HG02571 (cell line): ENCODE measurements at regions not wholly inside any gene's neighbourhood (a gene's known extent, or its start where the extent isn't known, plus 50 kb on each side); places are given as distances from the start of the nearest gene placed in this dataset.
"Not testable (repeated sequence)": the region's sequence is repeated elsewhere in the genome, so short reads cannot be mapped to it uniquely, and the experiment has no call there.

ENCODE experiments used
- ATAC-seq: cut with Tn5 transposase; IDR thresholded peaks from one replicate; pipeline ENCODE4 v1.9.1; 2021; ENCODE audit warnings: mild to moderate bottlenecking, moderate library complexity; ENCODE audit not compliant: unreplicated experiment

- ATAC-seq: no peak
These were observed 558.3 kb upstream of the GRIA3 start for GRCh38 chrX:122625821-122626220.

- ATAC-seq: no peak
These were observed 557.2 kb upstream of the GRIA3 start for GRCh38 chrX:122626871-122627270.

GRCh38 chrX:122641136-122641535 lies 542.9 kb upstream of the GRIA3 start:
- ATAC-seq: no peak

DNA sequence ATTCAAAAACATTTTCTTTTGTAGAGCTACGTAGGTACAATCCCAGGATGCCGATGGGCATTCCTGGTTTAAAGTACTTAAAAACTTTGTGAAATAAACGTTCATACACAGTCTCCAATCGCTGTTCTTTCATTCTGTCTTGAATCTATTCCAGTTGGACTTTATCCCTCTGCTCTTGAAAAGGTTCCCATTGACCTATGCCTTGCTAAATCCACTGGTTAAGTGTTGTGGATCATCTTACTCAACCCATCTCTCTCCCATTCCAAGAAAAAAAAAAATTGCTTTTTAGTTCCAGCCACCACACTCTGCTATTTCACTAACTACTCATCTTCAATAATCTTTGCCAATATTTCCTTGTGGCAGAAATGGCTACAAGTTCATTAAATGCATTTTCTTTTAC lies 542.3 kb upstream of the GRIA3 start:
- no peak for ATAC-seq

DNA sequence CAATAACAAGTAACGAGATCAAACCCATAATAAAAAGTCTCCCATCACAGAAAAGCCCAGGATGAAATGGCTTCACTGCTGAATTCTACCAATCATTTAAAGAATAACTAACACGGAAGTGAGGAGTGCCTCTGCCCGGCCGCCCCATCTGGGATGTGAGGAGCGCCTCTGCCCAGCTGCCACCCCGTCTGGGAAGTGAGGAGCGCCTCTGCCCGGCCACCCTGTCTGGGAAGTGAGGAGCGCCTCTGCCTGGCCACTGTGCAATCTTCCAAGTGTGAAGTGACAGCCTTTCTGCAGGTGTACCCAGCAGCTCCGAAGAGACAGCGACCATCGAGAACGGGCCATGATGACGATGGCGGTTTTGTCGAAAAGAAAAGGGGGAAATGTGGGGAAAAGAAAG lies 528.8 kb upstream of the GRIA3 start:
- ATAC-seq: not testable (repeated sequence)

DNA sequence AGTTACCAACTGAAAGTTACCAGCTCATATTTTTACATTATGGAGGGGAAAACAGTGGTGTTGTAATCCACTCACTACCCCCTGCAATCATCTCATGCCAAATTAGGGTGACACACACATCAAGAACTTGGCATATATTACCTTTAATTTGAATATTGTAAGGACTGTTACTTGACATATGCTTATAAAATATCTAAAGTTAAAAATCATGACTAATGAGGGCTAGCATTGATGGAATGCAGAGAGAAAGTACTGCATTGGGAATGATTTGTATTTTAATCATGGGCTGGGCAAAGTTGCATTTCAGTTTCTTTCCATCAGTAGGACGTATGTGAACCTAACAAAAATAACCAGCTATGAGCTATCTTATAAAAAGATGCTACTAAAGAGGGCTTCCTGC lies 517.5 kb upstream of the GRIA3 start:
- ATAC-seq: no peak

DNA sequence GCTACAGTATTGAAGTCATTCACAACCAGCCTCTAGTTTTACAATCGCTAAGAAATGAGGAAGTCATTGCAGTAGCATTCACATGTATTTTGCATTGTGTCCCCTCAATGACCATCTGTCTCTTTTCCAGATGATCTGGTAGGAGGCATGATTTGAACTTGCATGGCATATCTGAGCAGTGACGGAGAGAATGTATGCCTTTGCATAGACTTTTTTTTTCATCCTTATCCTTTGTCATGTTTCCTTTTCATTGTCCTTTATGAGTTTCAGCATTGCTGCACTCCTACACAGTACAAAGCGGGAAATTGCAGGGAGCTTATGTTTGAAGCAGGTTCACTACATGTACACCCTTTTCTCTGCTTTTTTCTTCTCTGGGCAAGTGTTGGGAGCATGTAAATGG lies 516.4 kb upstream of the GRIA3 start:
- no peak for ATAC-seq

GRCh38 chrX:122703762-122704161 lies 480.3 kb upstream of the GRIA3 start:
- no peak for ATAC-seq

DNA sequence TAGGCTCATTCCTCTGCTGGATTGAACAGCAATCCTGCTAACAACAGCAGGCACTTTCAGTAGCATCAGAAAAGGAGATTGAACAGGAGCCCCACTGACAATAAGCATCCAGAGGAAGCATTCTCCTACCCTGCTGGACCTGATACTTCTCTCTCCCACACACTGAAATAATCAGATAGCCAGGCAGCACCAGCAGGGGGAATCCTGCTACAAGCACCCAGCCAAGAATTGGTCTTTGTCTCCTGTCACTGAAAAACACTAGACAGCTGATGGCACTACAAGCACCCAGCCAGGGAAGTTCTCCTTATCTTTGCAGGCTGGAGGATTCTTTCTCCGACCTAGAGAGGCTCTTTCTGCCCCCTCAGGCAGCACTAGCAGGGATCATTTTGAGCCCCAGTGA lies 444.3 kb upstream of the GRIA3 start:
- ATAC-seq: no peak

- ATAC-seq: no peak
These were observed 413.5 kb upstream of the GRIA3 start for GRCh38 chrX:122770581-122770980.

GRCh38 chrX:122771933-122772332 lies 412.1 kb upstream of the GRIA3 start:
- no peak for ATAC-seq

GRCh38 chrX:122777766-122778165 lies 406.3 kb upstream of the GRIA3 start:
- ATAC-seq: no peak

DNA sequence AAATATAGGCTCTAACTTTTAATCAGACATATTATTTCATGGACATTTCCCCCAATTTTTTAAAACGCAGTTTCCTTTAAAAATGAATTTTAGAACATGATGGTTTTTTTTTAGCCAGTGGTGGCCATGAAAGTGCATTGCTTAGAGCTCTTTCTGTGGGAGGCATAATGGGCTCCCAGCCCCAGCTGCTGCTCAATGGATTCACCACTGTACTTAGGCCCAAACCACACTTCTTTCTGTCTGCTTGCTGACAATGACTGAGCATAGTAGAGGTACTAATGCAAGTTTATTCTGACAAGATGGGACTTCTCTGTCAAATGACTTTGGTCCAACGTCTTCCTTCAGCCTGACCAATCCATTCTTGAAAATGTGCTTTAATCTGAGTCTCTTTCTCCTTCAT lies 400.2 kb upstream of the GRIA3 start:
- no peak for ATAC-seq

DNA sequence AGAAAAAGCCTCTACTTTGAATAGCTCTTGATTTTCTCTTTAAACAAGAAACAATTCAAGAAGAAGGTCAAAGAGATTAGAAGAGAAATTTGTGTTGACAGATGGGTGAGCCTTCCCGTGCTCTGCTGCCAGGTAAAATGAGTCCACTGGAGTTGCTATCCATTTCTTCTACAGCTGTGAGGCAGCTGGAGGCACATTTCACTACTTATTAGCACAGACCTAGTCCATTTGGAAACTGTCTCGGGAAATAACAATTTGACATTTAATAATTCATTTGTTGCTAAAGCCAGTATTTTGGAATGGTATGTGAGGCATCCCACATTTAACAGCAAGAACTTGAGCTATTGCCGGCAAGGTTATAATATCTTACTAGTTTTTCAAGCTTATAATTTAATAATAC lies 396.8 kb upstream of the GRIA3 start:
- ATAC-seq: no peak

- ATAC-seq: no peak
These were observed 395.9 kb upstream of the GRIA3 start for GRCh38 chrX:122788216-122788615.

DNA sequence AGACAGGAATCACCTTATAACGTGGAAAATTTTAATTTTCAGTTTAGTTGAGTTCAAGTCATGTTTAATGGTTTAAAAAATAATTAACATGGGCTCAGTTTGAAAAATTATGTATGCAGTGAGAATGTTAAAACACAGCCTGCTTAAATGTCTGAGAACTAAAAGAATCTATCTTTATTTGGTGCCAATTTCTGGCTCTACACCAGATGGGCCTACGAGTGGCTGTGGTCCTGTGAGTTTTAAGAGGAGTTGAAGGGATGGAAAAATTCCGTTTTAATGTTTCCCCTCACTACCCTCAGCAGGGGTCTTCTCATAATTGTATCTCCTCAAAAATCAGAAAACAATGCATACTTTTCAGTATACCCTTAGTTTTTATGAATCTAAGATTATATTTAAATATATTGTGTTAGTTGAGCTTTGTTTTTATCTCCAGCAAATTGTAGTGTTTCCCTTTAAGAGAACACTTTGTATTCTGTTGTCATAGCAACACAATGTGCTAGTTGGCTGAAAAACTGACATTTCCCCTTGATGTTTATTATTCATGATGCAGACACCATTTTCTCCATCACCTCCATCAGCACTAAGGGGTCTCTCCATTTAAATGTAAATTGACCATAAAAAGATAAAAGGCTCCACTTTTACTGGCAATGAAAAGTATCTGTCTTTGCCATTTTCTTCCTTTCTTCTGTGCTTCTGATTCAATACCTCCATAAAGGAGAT lies 393.5 kb upstream of the GRIA3 start:
- no peak for ATAC-seq

- ATAC-seq: no peak
These were observed 370.2 kb upstream of the GRIA3 start for GRCh38 chrX:122813876-122814275.

GRCh38 chrX:122816288-122816687 lies 367.8 kb upstream of the GRIA3 start:
- ATAC-seq: no peak

GRCh38 chrX:122817321-122817955 lies 366.6 kb upstream of the GRIA3 start:
- ATAC-seq: no peak

DNA sequence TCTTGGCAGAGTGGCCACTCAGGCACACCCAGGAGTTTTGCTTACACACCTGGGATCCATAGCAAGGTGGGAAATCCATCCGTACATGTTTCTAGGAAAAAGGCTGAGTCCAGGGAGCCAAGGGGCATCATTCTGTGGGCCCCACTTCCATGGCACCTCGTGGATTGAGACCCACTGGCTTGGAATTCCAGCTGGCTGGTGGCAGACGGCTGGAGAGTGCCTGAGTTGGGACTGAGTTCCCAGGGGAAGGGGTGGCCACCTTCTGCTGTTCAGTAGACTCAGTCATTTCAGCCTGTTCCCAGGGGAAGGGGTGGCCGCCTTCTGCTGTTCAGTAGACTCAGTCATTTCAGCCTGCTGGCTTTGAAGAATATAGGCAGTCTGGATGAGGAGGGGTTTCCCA lies 366.0 kb upstream of the GRIA3 start:
- no peak for ATAC-seq

GRCh38 chrX:122833230-122833629 lies 350.8 kb upstream of the GRIA3 start:
- ATAC-seq: no peak

DNA sequence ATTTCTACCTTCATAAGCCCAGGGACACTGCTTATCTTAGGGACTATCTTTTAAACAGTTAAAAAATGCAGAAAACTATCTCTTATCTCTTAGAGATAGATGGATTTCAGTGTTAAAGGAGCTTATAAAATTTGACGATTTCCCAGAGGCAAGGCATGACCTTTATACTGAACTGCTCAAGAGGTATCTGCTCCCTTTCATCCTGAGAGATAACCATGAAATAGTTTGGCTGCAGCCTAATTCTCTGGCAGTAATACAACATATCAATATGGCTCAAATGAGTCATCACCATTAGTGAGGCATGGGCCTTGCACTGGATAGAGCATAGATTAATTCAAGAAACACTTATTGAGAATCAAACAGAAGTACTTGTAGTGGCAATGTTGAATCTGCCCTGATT lies 348.2 kb upstream of the GRIA3 start:
- no peak for ATAC-seq

- ATAC-seq: no peak
These were observed 333.8 kb upstream of the GRIA3 start for GRCh38 chrX:122850326-122850725.
